HFF-Myc (cell line): ENCODE measurements at regions not wholly inside any gene's neighbourhood (a gene's known extent, or its start where the extent isn't known, plus 50 kb on each side); places are given as distances from the start of the nearest gene placed in this dataset.
"Not testable (repeated sequence)": the region's sequence is repeated elsewhere in the genome, so short reads cannot be mapped to it uniquely, and the experiment has no call there.

Source experiments
- DNase-seq: peaks from one replicate; pipeline ENCODE4 v3.0.0-alpha.2; 2011; ENCODE audit warnings: low read depth; ENCODE audit errors: extremely low read depth
- H3K4me3 ChIP-seq: replicated peaks from 2 replicates; pipeline ENCODE4 v1.5.1; 2011; ENCODE audit warnings: low read depth, mild to moderate bottlenecking, control low read depth, low read length
- CTCF ChIP-seq: IDR thresholded peaks from 2 replicates; pipeline ENCODE4 v1.5.1; 2012; ENCODE audit warnings: mild to moderate bottlenecking, low read depth, low read length, control low read depth; ENCODE audit errors: missing control alignments

DNA sequence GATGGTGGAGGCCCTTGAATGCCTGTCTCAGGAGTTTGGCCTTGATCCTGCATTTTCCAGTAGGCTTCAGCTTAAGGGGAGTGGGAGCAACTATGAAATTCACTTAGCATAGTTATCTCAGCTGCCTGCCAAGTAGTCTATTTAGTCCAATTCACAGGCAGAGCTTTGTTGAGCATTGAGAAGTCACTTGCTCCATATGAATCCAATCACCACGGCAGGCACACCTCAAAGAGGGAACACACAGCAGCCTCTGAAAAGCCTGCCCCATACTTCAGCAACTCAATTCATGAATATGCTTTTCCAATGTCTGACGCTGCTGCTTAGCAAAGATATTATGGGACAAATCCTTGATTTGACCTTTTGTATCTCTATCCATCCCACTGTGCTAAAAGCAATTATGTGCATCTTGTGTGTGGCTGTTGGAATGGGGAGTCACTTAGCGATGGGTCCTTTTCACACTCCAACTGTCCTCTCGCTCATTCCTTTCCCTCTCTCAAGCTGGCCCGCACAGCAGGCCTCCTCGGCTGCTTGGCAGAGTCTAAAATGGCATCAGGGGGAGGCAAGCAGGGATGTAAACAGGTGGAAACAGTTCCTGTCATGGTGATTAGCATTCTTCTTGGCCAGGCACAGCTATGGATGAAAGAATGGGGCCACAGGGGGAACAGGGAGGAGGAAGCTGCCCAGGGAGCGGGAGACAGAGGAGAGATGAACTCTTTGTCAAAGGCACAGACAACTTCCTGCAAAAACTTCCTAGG, 56.0 kb upstream of the LRPPRC start:
- H3K4me3 ChIP-seq = no peak overlapping the region
- DNase-seq = no peak
- TF ChIP-seq CTCF = no peak

GRCh38 chr2:44052584-44052983, 56.8 kb upstream of the LRPPRC start:
- H3K4me3 ChIP-seq = no peak overlapping the region
- no peak for TF ChIP-seq CTCF
- DNase-seq = no peak

- TF ChIP-seq CTCF = no peak
- DNase-seq = no peak
- H3K4me3 ChIP-seq = no peak overlapping the region
Measured at GRCh38 chr2:44053052-44053451, 57.3 kb upstream of the LRPPRC start.

- no peak overlapping the region for H3K4me3 ChIP-seq
- no peak for DNase-seq
- TF ChIP-seq CTCF = no peak
Measured at GRCh38 chr2:44053456-44053855, 57.7 kb upstream of the LRPPRC start.

DNA sequence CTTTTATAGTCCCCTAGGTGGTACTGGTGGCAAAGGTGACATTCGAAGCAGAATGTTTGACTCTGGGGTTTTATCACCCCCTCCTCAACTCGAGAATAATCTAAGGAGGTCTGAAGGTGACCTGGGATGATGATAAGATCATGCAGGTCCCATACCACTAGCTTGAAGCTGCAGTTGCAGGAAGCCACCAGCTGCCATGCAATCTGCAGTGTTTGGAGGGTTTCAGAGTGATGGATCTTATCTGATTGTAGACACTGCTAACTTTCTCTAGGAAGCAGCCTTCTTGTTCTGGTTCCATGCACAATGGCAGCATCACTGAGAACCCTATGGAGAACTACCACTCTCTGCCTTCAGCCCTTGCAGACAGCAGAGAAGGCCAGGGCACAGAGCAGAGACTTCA, 59.4 kb upstream of the LRPPRC start:
- no peak overlapping the region for H3K4me3 ChIP-seq
- no peak for TF ChIP-seq CTCF
- DNase-seq = no peak

DNA sequence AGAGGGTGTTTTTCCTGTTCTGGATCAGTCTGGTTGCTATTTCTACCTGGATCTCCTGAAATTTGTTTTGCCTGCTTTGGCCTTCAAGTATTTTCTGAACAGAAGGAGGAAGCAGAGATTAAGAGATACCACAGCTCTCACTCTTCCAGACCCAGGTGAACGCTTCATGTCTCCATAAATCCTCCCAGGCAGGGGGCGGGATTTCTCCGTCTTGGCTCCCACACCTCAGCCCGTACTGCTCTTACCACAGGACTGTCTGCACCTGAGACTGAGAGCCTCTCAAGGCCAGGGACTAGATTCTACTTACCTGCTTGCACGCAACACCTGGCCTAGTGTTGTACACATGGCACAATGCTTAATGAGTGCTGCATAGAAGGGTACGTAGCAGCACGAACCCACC, 59.9 kb upstream of the LRPPRC start:
- no peak for DNase-seq
- no peak overlapping the region for H3K4me3 ChIP-seq
- TF ChIP-seq CTCF = no peak

GRCh38 chr2:44056947-44057346, 61.2 kb upstream of the LRPPRC start:
- no peak overlapping the region for H3K4me3 ChIP-seq
- DNase-seq = no peak
- TF ChIP-seq CTCF = no peak

DNA sequence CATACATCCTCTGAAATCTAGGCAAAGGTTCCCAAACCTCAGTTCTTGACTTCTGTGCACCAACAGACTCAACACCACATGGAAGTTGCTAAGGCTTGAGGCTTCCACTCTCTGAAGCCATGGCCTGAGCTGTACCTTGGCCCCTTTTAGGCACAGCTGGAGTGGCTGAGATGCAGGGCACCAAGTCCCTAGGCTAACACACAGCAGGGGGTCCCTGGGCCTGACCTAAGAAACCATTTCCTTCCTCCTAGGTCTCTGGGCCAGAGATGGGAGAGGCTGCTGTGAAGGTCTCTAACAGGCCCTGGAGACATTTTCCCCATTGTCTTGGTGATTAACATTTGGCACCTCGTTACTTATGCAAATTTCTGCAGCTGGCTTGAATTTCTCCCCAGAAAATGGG, 64.5 kb upstream of the LRPPRC start:
- DNase-seq, H3K4me3 ChIP-seq: not testable (repeated sequence)
